A673 (cell line): ENCODE measurements at regions not wholly inside any gene's neighbourhood (a gene's known extent, or its start where the extent isn't known, plus 50 kb on each side); places are given as distances from the start of the nearest gene placed in this dataset.

Experiments
- BruUV-seq: library from RNA; stranded (reverse); fragments of 400-500 nt; replicated peaks from 2 replicates; lab custom pipeline; 2021; lab: Mats Ljungman, UMichigan
- CTCF ChIA-PET: fragments of 300-600 bp; sonication (Branson Sonifier 250); formaldehyde crosslinking; loops from one replicate; lab custom pipeline; 2022; ENCODE audit warnings: antibody characterized with exemption; lab: Charles Lee
- POLR2A ChIA-PET: fragments of 300-600 bp; sonication (Branson Sonifier 250); formaldehyde crosslinking; loops from one replicate; lab custom pipeline; 2022; ENCODE audit warnings: antibody characterized with exemption; ENCODE audit not compliant: low non-redundant PET; lab: Charles Lee
- DNase-seq: peaks from one replicate; pipeline ENCODE4 v3.0.0-alpha.2; 2015; ENCODE audit warnings: low spot score
- H3K27ac ChIP-seq: fragments of 200-600 bp; sonication (generic); 2 replicates; pipeline ENCODE4 v1.5.1; 2016; ENCODE audit warnings: mixed run types, low read depth, mild to moderate bottlenecking, mixed read lengths, antibody characterized with exemption, low read length; ENCODE audit not compliant: poor library complexity, severe bottlenecking
- H3K27me3 ChIP-seq: fragments of 200-600 bp; sonication (generic); replicated peaks from 2 replicates; pipeline ENCODE4 v1.6.1; 2017; ENCODE audit warnings: mixed run types, low read depth, mild to moderate bottlenecking, mixed read lengths, antibody characterized with exemption, low read length; ENCODE audit not compliant: insufficient read depth, poor library complexity
- H3K36me3 ChIP-seq: fragments of 200-600 bp; sonication (generic); 2 replicates; pipeline ENCODE4 v1.6.1; 2016; ENCODE audit warnings: mixed run types, mild to moderate bottlenecking, mixed read lengths, antibody characterized with exemption, low read length; ENCODE audit not compliant: insufficient read depth, poor library complexity, severe bottlenecking
- H3K4me1 ChIP-seq: fragments of 200-600 bp; sonication (generic); 2 replicates; pipeline ENCODE4 v1.6.1; 2017; ENCODE audit warnings: mixed run types, mild to moderate bottlenecking, mixed read lengths, antibody characterized with exemption, low read length; ENCODE audit not compliant: insufficient read depth, poor library complexity, severe bottlenecking
- H3K4me3 ChIP-seq: fragments of 200-600 bp; sonication (generic); 2 replicates; pipeline ENCODE4 v1.5.1; 2016; ENCODE audit warnings: low read depth, mixed run types, mild to moderate bottlenecking, mixed read lengths, low read length; ENCODE audit not compliant: poor library complexity, severe bottlenecking
- H3K9me3 ChIP-seq: fragments of 200-600 bp; sonication (generic); 2 replicates; pipeline ENCODE4 v1.6.1; 2016; ENCODE audit warnings: mixed run types, low read depth, mild to moderate bottlenecking, mixed read lengths, antibody characterized with exemption, low read length; ENCODE audit not compliant: poor library complexity, severe bottlenecking
- CTCF ChIP-seq: fragments of 300-800, 200-600 bp; sonication (generic); conservative IDR thresholded peaks from 2 replicates; pipeline ENCODE4 v1.5.1; 2017; ENCODE audit warnings: low read depth, mild to moderate bottlenecking, antibody characterized with exemption, low read length, moderate library complexity, mixed read lengths
- EZH2 ChIP-seq: fragments of 200-600 bp; sonication (generic); IDR thresholded peaks from 2 replicates; pipeline ENCODE4 v1.6.1; 2017; ENCODE audit warnings: borderline replicate concordance, low read depth, mild to moderate bottlenecking, mixed read lengths, antibody characterized with exemption, low read length; ENCODE audit not compliant: poor library complexity, severe bottlenecking
- intact Hi-C: fragments of 100-400 bp; cut with micrococcal nuclease; formaldehyde crosslinking; loops from one replicate; pipeline ENCODE4 v1.10.0; 2022; ENCODE audit not compliant: unreplicated experiment

GRCh38 chr16:86459266-86459665 is 51.1 kb upstream of the FOXF1 start:
- CTCF ChIA-PET, result no interaction called here
- intact Hi-C loops, result no loop called here
- no peaks in the 10 kb centered on the region for H3K9me3 ChIP-seq
- H3K4me1 ChIP-seq, result no peaks in the 10 kb centered on the region
- no TSS peak for BruUV-seq
- POLR2A ChIA-PET, result no interaction called here
- H3K36me3 ChIP-seq, result no peaks in the 10 kb centered on the region
- H3K27me3 ChIP-seq, result peaks cover 49% of the 10 kb centered on the region
- H3K4me3 ChIP-seq, result no peak overlapping the region
- DNase-seq, result no peak
- no peak overlapping the region for H3K27ac ChIP-seq
- TF ChIP-seq CTCF (no peak), EZH2 (no peak)
